KMS-11 (cell line): ENCODE measurements at regions not wholly inside any gene's neighbourhood (a gene's known extent, or its start where the extent isn't known, plus 50 kb on each side); places are given as distances from the start of the nearest gene placed in this dataset.

Source experiments
- H2AFZ ChIP-seq: fragments of 200-600 bp; sonication (generic); 2 replicates; pipeline ENCODE4 v1.6.1; 2016; ENCODE audit warnings: antibody characterized with exemption, mixed run types, low read depth
- H3K27ac ChIP-seq: fragments of 200-600 bp; sonication (generic); 2 replicates; pipeline ENCODE4 v1.6.1; 2016; ENCODE audit warnings: mild to moderate bottlenecking, mixed run types
- H3K27me3 ChIP-seq: fragments of 200-600 bp; sonication (generic); 2 replicates; pipeline ENCODE4 v1.6.1; 2017; ENCODE audit warnings: mild to moderate bottlenecking, low read depth, mixed run types, moderate library complexity; ENCODE audit not compliant: insufficient read depth
- H3K36me3 ChIP-seq: fragments of 200-600 bp; sonication (generic); 2 replicates; pipeline ENCODE4 v1.6.1; 2017; ENCODE audit warnings: mild to moderate bottlenecking, mixed run types; ENCODE audit not compliant: insufficient read depth
- H3K4me1 ChIP-seq: fragments of 200-600 bp; sonication (generic); 2 replicates; pipeline ENCODE4 v1.6.1; 2016; ENCODE audit warnings: mild to moderate bottlenecking, low read depth, mixed run types; ENCODE audit not compliant: poor library complexity, severe bottlenecking
- H3K4me2 ChIP-seq: fragments of 200-600 bp; sonication (generic); 2 replicates; pipeline ENCODE4 v1.7.0; 2016; ENCODE audit warnings: mild to moderate bottlenecking, mixed run types
- H3K4me3 ChIP-seq: fragments of 200-600 bp; sonication (generic); IDR thresholded peaks from 2 replicates; pipeline ENCODE4 v1.6.1; 2017; ENCODE audit warnings: low read depth, low read length, mixed read lengths; ENCODE audit not compliant: insufficient read depth
- H3K79me2 ChIP-seq: fragments of 200-600 bp; sonication (generic); 2 replicates; pipeline ENCODE4 v1.6.1; 2016; ENCODE audit warnings: low read depth, mixed run types; ENCODE audit not compliant: insufficient read depth
- H3K9ac ChIP-seq: fragments of 200-600 bp; sonication (generic); 2 replicates; pipeline ENCODE4 v1.6.1; 2016; ENCODE audit warnings: mild to moderate bottlenecking, mixed run types
- H4K20me1 ChIP-seq: fragments of 200-600 bp; sonication (generic); 2 replicates; pipeline ENCODE4 v1.6.1; 2016; ENCODE audit warnings: mild to moderate bottlenecking, mixed run types; ENCODE audit not compliant: insufficient read depth
- CTCF ChIP-seq: fragments of 200-600 bp; sonication (generic); conservative IDR thresholded peaks from 2 replicates; pipeline ENCODE4 v1.6.1; 2017; ENCODE audit warnings: low read depth, mild to moderate bottlenecking, antibody characterized with exemption, low read length, moderate library complexity, mixed read lengths

- no peak overlapping the region for H3K9ac ChIP-seq
- peaks cover 11% of the 10 kb centered on the region for H3K4me1 ChIP-seq
- no peaks in the 10 kb centered on the region for H3K27me3 ChIP-seq
- no peak overlapping the region for H3K27ac ChIP-seq
- H3K36me3 ChIP-seq = no peaks in the 10 kb centered on the region
- no peaks in the 10 kb centered on the region for H3K79me2 ChIP-seq
- H3K4me3 ChIP-seq = no peak overlapping the region
- H4K20me1 ChIP-seq = no peaks in the 10 kb centered on the region
- H3K4me2 ChIP-seq = no peak overlapping the region
- H2AFZ ChIP-seq = no peak overlapping the region
- no peak for TF ChIP-seq CTCF
Measured at GRCh38 chr4:114304567-114304966, 294.0 kb upstream of the UGT8 start.

GRCh38 chr4:114306946-114307345 is 291.7 kb upstream of the UGT8 start:
- no peak overlapping the region for H2AFZ ChIP-seq
- H3K27me3 ChIP-seq = no peaks in the 10 kb centered on the region
- no peak overlapping the region for H3K9ac ChIP-seq
- H3K36me3 ChIP-seq = no peaks in the 10 kb centered on the region
- peaks cover 11% of the 10 kb centered on the region for H3K4me1 ChIP-seq
- H3K79me2 ChIP-seq = no peaks in the 10 kb centered on the region
- H3K4me3 ChIP-seq = no peak overlapping the region
- H3K4me2 ChIP-seq = no peak overlapping the region
- no peak for TF ChIP-seq CTCF
- no peaks in the 10 kb centered on the region for H4K20me1 ChIP-seq
- H3K27ac ChIP-seq = no peak overlapping the region

GRCh38 chr4:114310296-114310925 is 288.2 kb upstream of the UGT8 start:
- no peak for TF ChIP-seq CTCF

GRCh38 chr4:114311787-114312186 is 286.8 kb upstream of the UGT8 start:
- H3K79me2 ChIP-seq = no peaks in the 10 kb centered on the region
- no peaks in the 10 kb centered on the region for H3K27me3 ChIP-seq
- H2AFZ ChIP-seq = no peak overlapping the region
- H3K9ac ChIP-seq = no peak overlapping the region
- H3K4me1 ChIP-seq = no peaks in the 10 kb centered on the region
- no peak overlapping the region for H3K27ac ChIP-seq
- no peaks in the 10 kb centered on the region for H4K20me1 ChIP-seq
- no peaks in the 10 kb centered on the region for H3K36me3 ChIP-seq
- H3K4me3 ChIP-seq = no peak overlapping the region
- no peak for TF ChIP-seq CTCF
- no peak overlapping the region for H3K4me2 ChIP-seq

More at GRCh38 chr4:114310296-114310925, 288.2 kb upstream of the UGT8 start:
- Histone ChIP-seq H3K36me3 (no peaks in the 10 kb centered on the region), H3K9ac (no peak overlapping the region), H3K4me1 (no peaks in the 10 kb centered on the region), H2AFZ (no peak overlapping the region), H3K4me2 (no peak overlapping the region), H3K4me3 (no peak overlapping the region), H3K27ac (no peak overlapping the region), H3K79me2 (no peaks in the 10 kb centered on the region), H4K20me1 (no peaks in the 10 kb centered on the region), H3K27me3 (no peaks in the 10 kb centered on the region)
